ENCODE measurements at regions not wholly inside any gene's neighbourhood (a gene's known extent, or its start where the extent isn't known, plus 50 kb on each side); places are given as distances from the start of the nearest gene placed in this dataset.

GRCh38 chr6:74953708-74954107 lies 252.1 kb downstream of the COL12A1 start:
- peaks cover 0 to 19% (median 12%) of the 10 kb centered on the region in 3 donors for H3K9me3 ChIP-seq
- DNase-seq: no peak
- no peaks in the 10 kb centered on the region for H3K36me3 ChIP-seq
- H3K27me3 ChIP-seq: no peaks in the 10 kb centered on the region
- no peaks in the 10 kb centered on the region for H3K4me1 ChIP-seq
- TF ChIP-seq, protein P1, sequence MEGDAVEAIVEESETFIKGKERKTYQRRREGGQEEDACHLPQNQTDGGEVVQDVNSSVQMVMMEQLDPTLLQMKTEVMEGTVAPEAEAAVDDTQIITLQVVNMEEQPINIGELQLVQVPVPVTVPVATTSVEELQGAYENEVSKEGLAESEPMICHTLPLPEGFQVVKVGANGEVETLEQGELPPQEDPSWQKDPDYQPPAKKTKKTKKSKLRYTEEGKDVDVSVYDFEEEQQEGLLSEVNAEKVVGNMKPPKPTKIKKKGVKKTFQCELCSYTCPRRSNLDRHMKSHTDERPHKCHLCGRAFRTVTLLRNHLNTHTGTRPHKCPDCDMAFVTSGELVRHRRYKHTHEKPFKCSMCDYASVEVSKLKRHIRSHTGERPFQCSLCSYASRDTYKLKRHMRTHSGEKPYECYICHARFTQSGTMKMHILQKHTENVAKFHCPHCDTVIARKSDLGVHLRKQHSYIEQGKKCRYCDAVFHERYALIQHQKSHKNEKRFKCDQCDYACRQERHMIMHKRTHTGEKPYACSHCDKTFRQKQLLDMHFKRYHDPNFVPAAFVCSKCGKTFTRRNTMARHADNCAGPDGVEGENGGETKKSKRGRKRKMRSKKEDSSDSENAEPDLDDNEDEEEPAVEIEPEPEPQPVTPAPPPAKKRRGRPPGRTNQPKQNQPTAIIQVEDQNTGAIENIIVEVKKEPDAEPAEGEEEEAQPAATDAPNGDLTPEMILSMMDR (IDR thresholded peaks at IDR 0.05): no peak
- intact Hi-C loops (cut with DNase I; ENCODE audit: low total_unique reads): no loop called here
- no peak overlapping the region for H3K4me3 ChIP-seq
- H3K27ac ChIP-seq: no peak overlapping the region

DNA sequence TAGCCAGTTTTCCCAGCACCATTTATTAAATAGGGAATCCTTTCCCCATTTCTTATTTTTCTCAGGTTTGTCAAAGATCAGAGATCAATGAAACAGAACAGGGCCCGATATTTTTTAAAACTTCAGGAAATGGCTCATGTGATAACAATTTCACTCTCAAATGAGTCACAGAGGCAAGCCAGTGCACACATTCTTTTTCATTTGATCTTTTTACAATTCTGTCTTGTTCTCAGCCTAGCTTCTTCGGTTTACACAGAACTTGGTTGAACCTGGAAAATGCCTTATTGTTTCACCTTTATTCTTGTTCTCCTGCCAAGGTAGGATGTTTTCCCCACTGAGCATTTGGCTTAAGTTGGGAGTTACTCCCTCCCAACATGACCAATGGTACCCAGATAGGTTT lies 258.9 kb downstream of the COL12A1 start:
- Histone ChIP-seq H3K27ac (no peak overlapping the region), H3K27me3 (no peaks in the 10 kb centered on the region), H3K4me3 (no peak overlapping the region), H3K4me1 (no peaks in the 10 kb centered on the region), H3K36me3 (no peaks in the 10 kb centered on the region), H3K9me3 (peaks cover 0 to 8% (median 7%) of the 10 kb centered on the region in 3 donors)
- intact Hi-C loops (cut with DNase I; ENCODE audit: low total_unique reads): no loop called here
- TF ChIP-seq, protein P1 (IDR thresholded peaks at IDR 0.05): no peak
- no peak for DNase-seq

GRCh38 chr6:74942130-74942529 lies 263.7 kb downstream of the COL12A1 start:
- Histone ChIP-seq H3K4me3 (no peak overlapping the region), H3K27ac (no peak overlapping the region), H3K4me1 (peaks cover 0 to 20% (median 2%) of the 10 kb centered on the region in 4 donors), H3K27me3 (no peaks in the 10 kb centered on the region), H3K9me3 (no peaks in the 10 kb centered on the region), H3K36me3 (no peaks in the 10 kb centered on the region)
- intact Hi-C loops (cut with DNase I; ENCODE audit: low total_unique reads): no loop called here
- TF ChIP-seq, protein P1 (IDR thresholded peaks at IDR 0.05): no peak
- DNase-seq: no peak

GRCh38 chr6:74941424-74941823 lies 264.4 kb downstream of the COL12A1 start:
- DNase-seq: no peak
- Histone ChIP-seq H3K4me1 (peaks cover 0 to 27% (median 2%) of the 10 kb centered on the region in 4 donors), H3K36me3 (no peaks in the 10 kb centered on the region), H3K9me3 (no peaks in the 10 kb centered on the region), H3K27ac (no peak overlapping the region), H3K27me3 (no peaks in the 10 kb centered on the region), H3K4me3 (no peak overlapping the region)
- intact Hi-C loops (cut with DNase I; ENCODE audit: low total_unique reads): no loop called here
- TF ChIP-seq, protein P1 (IDR thresholded peaks at IDR 0.05): no peak

GRCh38 chr6:74939721-74940620 lies 265.9 kb downstream of the COL12A1 start:
- H3K27me3 ChIP-seq: no peaks in the 10 kb centered on the region
- no peaks in the 10 kb centered on the region for H3K9me3 ChIP-seq
- no peak overlapping the region for H3K4me3 ChIP-seq
- H3K36me3 ChIP-seq: no peaks in the 10 kb centered on the region
- TF ChIP-seq, protein P1 (IDR thresholded peaks at IDR 0.05): no peak
- peaks cover 0 to 29% (median 2%) of the 10 kb centered on the region in 4 donors for H3K4me1 ChIP-seq
- intact Hi-C loops (cut with DNase I; ENCODE audit: low total_unique reads): no loop called here
- DNase-seq: no peak
- H3K27ac ChIP-seq: no peak overlapping the region
